ENCODE measurements at regions not wholly inside any gene's neighbourhood (a gene's known extent, or its start where the extent isn't known, plus 50 kb on each side); places are given as distances from the start of the nearest gene placed in this dataset.

DNA sequence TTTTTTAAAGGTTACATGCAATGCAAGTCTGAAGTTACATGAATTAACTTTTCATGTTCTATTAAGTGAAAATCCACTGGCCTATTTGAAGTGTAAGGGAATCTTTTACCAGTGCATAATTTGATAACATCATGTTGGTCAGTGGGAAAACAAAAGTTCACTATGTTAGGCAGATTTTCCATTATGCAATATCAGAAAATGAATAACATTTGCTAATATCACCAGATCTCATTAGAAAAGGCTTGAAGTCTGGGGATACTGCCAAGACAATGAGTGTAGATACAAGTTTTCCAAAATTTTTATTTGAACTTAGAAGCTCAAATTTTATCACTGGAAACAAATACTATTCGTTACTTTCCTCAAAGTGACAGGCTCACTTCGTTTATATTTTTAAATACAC lies 296.4 kb upstream of the CDH4 start:
- intact Hi-C loops (cut with micrococcal nuclease): no loop called here
- ChIA-PET CTCF (no interaction called here), POLR2A (no interaction called here)
- no peaks in the 10 kb centered on the region for H3K36me3 Mint-ChIP-seq (ENCODE audit: low read depth)
- TF ChIP-seq, protein P1, sequence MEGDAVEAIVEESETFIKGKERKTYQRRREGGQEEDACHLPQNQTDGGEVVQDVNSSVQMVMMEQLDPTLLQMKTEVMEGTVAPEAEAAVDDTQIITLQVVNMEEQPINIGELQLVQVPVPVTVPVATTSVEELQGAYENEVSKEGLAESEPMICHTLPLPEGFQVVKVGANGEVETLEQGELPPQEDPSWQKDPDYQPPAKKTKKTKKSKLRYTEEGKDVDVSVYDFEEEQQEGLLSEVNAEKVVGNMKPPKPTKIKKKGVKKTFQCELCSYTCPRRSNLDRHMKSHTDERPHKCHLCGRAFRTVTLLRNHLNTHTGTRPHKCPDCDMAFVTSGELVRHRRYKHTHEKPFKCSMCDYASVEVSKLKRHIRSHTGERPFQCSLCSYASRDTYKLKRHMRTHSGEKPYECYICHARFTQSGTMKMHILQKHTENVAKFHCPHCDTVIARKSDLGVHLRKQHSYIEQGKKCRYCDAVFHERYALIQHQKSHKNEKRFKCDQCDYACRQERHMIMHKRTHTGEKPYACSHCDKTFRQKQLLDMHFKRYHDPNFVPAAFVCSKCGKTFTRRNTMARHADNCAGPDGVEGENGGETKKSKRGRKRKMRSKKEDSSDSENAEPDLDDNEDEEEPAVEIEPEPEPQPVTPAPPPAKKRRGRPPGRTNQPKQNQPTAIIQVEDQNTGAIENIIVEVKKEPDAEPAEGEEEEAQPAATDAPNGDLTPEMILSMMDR (IDR thresholded peaks at IDR 0.05): no peak
- H3K4me3 Mint-ChIP-seq: no peak overlapping the region
- ATAC-seq (ENCODE audit: low read depth): no peak
- no peaks in the 10 kb centered on the region for H3K4me1 Mint-ChIP-seq
- H3K9me3 Mint-ChIP-seq: peaks cover 2% of the 10 kb centered on the region
- H3K27me3 Mint-ChIP-seq: no peaks in the 10 kb centered on the region
- DNase-seq: no peak
- no peak overlapping the region for H3K27ac Mint-ChIP-seq

- Mint-ChIP-seq H3K4me1 (no peaks in the 10 kb centered on the region), H3K9me3 (peaks cover 3% of the 10 kb centered on the region), H3K27ac (no peak overlapping the region), H3K4me3 (no peak overlapping the region), H3K36me3 (ENCODE audit: low read depth) (no peaks in the 10 kb centered on the region), H3K27me3 (no peaks in the 10 kb centered on the region)
- ChIA-PET CTCF (no interaction called here), POLR2A (no interaction called here)
- no peak for DNase-seq
- TF ChIP-seq, protein P1 (IDR thresholded peaks at IDR 0.05): no peak
- ATAC-seq (ENCODE audit: low read depth): no peak
- intact Hi-C loops (cut with micrococcal nuclease): no loop called here
These were observed 295.9 kb upstream of the CDH4 start for GRCh38 chr20:60956194-60956593.

DNA sequence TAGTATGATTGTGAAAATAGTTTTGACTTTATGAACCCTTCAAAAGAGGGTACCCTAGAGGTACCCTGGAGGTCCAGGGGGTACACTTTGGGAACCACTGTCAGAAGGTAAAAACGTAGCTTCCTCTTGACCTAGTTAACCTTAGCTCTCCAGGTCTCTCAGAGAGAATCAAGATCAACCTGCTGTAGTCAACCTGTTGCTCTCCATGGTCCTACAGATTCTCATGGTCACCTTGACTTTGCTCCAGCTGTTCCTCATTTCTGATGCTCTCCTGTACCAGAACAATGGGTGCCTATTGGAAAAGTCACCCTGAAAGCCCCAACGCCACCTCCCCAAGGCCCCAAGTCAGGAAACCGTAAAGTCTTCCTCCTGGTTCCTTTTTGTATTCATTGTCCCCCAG lies 294.4 kb upstream of the CDH4 start:
- Mint-ChIP-seq H3K27me3 (no peaks in the 10 kb centered on the region), H3K27ac (no peak overlapping the region), H3K9me3 (peaks cover 3% of the 10 kb centered on the region), H3K36me3 (ENCODE audit: low read depth) (no peaks in the 10 kb centered on the region), H3K4me3 (no peak overlapping the region), H3K4me1 (no peaks in the 10 kb centered on the region)
- ChIA-PET POLR2A (no interaction called here), CTCF (no interaction called here)
- DNase-seq (no peak), ATAC-seq (ENCODE audit: low read depth) (no peak)
- intact Hi-C loops (cut with micrococcal nuclease): no loop called here
- TF ChIP-seq, protein P1 (IDR thresholded peaks at IDR 0.05): no peak

DNA sequence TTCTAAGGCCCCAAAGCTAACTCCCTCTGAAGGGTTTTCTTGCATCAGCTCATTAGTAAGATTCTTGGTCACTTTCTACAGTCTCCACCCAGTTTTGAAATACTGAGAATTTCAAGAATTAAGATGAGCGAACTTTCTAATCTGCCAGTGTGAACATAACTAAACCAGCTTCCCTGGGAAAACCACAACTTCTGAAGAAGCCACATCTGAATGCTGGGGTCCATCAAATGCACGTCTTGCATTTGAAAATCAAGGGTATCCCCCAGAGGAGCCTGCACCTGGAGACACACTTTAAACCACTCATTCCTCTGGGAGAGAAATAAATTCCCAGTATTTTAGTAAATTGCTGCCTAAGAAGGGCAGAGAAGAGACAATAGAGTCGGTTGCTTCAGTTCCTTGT lies 292.1 kb upstream of the CDH4 start:
- Mint-ChIP-seq H3K27me3 (no peaks in the 10 kb centered on the region), H3K36me3 (ENCODE audit: low read depth) (no peaks in the 10 kb centered on the region), H3K4me3 (no peak overlapping the region), H3K9me3 (peaks cover 3% of the 10 kb centered on the region), H3K27ac (no peak overlapping the region), H3K4me1 (no peaks in the 10 kb centered on the region)
- CTCF ChIA-PET: no interaction called here
- TF ChIP-seq, protein P1 (IDR thresholded peaks at IDR 0.05): no peak
- intact Hi-C loops (cut with micrococcal nuclease): no loop called here
- DNase-seq: no peak
- no peak for ATAC-seq (ENCODE audit: low read depth)
- POLR2A ChIA-PET: no interaction called here

GRCh38 chr20:60960500-60960899 lies 291.6 kb upstream of the CDH4 start:
- intact Hi-C loops (cut with micrococcal nuclease): no loop called here
- TF ChIP-seq, protein P1 (IDR thresholded peaks at IDR 0.05): no peak
- DNase-seq (no peak), ATAC-seq (ENCODE audit: low read depth) (no peak)
- ChIA-PET POLR2A (no interaction called here), CTCF (no interaction called here)
- no peak overlapping the region for H3K27ac Mint-ChIP-seq
- no peak overlapping the region for H3K4me3 Mint-ChIP-seq
- H3K36me3 Mint-ChIP-seq (ENCODE audit: low read depth): no peaks in the 10 kb centered on the region
- peaks cover 3% of the 10 kb centered on the region for H3K9me3 Mint-ChIP-seq
- no peaks in the 10 kb centered on the region for H3K4me1 Mint-ChIP-seq
- no peaks in the 10 kb centered on the region for H3K27me3 Mint-ChIP-seq

Measured in activated B cell treated with CpG ODN at 0.5 μM for 24 hours (primary cell).